ENCODE measurements at regions not wholly inside any gene's neighbourhood (a gene's known extent, or its start where the extent isn't known, plus 50 kb on each side); places are given as distances from the start of the nearest gene placed in this dataset.

DNA sequence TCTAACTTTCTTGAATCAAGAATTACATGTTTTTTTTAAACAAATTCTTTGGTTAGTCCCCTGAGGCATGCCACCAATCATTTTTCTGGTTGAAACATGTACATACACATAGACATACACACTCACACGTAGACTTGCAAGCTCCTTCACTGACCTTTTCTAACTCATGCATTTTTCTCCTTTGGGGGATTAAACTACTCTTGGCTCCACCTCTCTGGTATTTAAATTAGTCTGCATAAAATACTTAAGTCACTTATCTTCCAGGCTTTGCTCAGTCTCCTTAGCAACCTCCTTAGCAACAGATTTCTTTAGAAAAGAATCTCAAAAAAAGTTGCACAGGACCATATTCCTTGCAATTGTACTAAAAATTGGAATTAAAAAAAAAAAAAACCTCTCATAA lies 440.9 kb upstream of the LRRC7 start:
- TF ChIP-seq POLR2A (IDR thresholded peaks at IDR 0.05) (no peak), POLR2AphosphoS5 (IDR thresholded peaks at IDR 0.05) (no peak)
